Fibroblast of skin of abdomen (primary cell): ENCODE measurements at regions not wholly inside any gene's neighbourhood (a gene's known extent, or its start where the extent isn't known, plus 50 kb on each side); places are given as distances from the start of the nearest gene placed in this dataset.
"Not testable (repeated sequence)": the region's sequence is repeated elsewhere in the genome, so short reads cannot be mapped to it uniquely, and the experiment has no call there.

Experiments
- DNase-seq: peaks from one replicate; pipeline ENCODE4 v3.0.0-alpha.2; 2013

GRCh38 chr1:9466780-9467758 is 72.2 kb upstream of the SLC25A33 start:
- peak; percentile 55 for DNase-seq

GRCh38 chr1:9469882-9470281 is 69.4 kb upstream of the SLC25A33 start:
- not testable (repeated sequence) for DNase-seq

GRCh38 chr1:9471679-9472078 is 67.6 kb upstream of the SLC25A33 start:
- DNase-seq, result no peak

GRCh38 chr1:9472386-9473031 is 66.8 kb upstream of the SLC25A33 start:
- DNase-seq, result no peak

DNA sequence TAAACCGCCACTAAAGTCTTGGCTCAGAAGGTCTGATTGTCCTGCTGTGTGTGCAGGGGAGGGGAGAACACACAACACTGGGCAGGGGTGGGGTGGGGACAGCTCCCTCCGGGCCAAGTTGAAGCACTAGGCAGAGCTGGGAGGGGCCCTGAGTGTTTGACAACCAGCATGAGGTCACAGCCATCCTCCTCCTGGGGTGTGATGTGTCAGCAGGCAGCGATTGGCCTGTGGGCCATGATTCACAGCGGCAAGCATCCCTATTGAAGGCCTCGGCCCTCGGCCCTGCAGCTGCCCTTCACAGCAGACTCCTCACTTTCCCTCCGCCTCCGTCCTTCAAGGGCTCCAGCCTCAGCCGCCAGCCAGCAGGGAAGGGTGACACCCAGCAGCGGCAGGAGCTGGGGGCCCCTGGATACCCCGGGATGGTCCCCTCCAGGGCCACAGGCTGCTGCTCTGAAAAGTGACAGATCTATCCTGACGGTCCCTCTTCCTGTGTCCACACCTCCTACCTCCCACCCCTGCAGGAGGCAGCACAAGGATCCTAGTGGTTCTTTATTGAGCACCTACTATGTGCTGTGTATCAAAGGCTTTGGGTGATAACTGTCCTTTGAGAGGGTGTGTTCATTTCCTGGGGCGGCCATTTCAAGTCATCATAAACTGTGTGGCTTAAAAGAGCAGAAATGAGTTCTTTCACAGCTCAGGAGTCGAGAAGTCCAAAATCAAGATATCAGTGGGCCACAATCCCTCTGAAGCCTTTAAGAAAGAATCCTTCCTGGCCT is 66.0 kb upstream of the SLC25A33 start:
- DNase-seq, result peak; percentile 88

DNA sequence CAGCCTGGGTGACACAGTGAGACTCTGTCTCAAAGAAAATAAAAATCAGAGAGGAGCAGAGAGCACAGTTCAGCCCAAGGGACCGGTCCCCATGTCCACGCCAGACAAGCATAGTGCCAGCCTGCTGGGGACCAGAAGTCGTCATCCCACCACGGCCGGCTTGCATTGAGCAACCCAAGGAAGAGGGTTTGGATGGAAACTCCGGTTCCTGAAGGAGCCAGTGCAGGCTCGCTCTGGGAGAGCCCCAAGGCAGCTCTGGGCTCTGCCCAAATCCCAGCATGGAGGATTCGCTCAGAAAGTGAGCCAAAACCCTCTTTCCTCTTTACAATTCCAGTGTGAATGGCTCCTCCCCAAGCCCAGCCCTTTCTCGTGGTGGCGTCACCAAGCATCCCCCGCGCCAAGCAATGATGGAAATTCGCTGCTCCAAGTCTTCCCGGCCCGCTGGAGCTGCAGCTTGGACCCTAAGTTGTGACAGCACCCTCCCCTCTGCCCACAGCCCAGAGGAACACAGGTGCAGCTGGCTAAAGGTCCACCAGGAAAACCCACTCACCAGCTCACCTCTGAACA is 64.1 kb upstream of the SLC25A33 start:
- no peak for DNase-seq

GRCh38 chr1:9476790-9477463 is 62.3 kb upstream of the SLC25A33 start:
- DNase-seq, result no peak

DNA sequence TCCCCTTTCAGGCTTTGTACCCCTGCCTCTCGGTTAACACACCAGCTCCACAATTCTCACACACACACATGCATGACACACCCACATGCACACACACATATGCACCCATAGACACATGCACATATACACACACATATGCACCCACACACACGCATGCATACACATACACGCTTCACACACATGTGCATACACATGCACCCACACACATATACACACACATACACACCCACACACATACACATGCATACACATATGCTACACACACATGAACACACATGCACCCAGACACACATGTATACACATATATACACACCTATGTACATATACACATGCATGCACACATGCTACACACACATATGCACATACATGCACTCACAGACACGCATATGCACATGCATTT is 61.7 kb upstream of the SLC25A33 start:
- DNase-seq, result no peak

DNA sequence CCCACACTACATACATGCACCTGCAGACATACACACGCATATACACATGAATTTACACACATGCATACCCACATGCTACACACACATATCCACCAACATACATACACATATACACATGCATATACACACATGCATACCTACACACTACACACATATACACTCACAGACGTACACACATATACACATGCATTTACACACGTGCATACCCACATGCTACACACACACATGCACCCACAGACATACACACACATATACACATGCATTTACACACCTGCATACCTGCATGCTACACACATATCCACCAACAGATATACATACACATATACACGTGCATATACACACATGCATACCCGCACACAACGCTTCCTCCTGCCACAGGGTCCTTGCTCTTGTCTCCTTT is 61.2 kb upstream of the SLC25A33 start:
- no peak for DNase-seq

- no peak for DNase-seq
Measured at GRCh38 chr1:9481048-9481447, 58.2 kb upstream of the SLC25A33 start.

DNA sequence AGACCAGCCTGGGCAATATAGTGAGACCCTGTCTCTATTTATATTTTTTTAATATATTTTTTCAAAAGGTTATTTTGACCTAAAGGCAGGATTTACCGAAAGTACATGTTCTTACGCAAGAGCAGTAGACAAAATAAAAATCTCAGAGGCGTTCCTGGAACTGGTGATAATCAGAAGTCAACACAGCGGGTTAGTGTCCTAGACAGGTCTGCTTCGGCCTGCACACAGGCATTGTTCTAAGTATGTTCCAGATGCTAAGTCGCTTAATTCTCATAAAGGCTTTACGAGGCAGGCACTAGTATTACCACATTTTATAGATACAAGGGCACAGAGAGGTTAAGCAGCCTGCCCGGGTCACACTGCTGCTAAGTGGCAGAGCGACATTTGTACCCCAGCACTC is 56.9 kb upstream of the SLC25A33 start:
- DNase-seq, result no peak

DNA sequence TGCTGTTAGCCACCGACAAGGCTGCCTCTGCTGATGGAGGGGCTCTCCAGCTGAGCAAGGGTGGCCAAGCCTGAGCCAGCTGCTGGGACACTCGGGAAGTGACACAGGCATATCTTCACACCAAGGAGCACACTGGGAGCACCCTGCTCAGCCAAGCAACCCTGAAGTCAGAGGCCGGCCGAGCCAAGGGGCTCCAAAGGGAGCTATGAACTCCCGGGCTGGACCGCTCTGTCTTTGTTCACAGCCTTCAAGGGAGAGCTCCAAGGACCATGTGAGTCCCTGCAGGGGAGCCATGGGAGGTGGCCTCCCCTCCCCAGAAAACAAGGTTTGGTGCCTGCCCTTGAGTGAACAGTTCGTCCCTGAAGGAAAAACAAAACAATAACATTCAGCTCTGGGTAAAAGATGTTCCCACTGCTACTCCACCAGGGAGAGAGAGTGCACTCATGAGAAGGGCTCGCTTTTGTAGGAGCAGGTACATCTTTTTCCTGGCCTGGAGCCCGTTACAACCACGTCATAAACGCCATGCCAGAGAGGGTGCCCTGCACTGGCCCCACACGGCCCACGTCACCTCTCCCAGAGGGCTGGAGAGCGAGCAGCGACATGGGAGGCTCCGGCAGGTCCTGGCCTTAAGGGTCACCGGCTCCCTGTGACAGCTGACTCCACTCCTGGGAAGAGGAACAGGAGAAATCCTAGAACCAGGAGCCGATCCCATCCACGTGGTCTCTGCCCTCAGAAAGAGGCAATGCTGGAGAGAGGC is 56.3 kb upstream of the SLC25A33 start:
- DNase-seq, result no peak

- no peak for DNase-seq
Measured at GRCh38 chr1:9486466-9487140, 52.7 kb upstream of the SLC25A33 start.
